ENCODE measurements at regions not wholly inside any gene's neighbourhood (a gene's known extent, or its start where the extent isn't known, plus 50 kb on each side); places are given as distances from the start of the nearest gene placed in this dataset.
"Not testable (repeated sequence)": the region's sequence is repeated elsewhere in the genome, so short reads cannot be mapped to it uniquely, and the experiment has no call there.

DNA sequence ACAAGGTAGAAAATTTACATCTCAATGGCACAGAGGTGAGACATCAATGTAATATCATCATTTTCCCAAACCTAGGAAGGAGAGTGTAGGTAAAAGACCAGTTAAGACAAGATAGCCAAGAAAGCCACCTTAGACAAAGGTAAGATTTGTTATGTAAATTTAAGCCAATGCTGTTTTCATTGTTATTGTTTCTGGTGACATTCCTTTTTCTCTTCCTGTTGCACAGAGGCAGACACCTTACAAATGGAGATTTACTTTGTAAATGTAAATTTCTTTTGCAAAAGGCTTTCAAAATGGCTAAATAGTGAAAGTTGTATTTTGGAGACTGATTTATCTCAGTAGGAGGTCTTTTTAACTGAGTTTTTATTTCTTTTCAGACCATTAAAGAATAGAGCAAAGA, 159.1 kb downstream of the YIPF5 start:
- DNase-seq = no peak

DNA sequence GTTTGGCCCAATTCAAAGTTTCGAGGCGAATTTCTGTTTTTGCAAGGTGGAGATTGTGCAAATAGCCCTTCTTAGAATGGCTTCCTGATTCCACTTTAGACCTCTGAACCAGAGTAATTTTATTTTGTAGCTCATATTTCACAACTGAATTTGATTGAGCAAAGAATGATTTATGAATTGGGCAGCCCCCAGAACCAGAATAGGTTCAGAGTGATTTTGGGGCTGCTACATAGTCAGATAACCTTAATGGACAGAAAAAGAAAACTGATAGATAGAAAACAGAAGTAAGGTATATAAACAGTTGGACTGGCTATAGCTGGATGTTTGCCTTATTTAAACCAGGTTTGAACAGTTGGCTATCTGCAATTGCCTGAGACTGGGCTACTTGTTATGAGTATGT, 156.6 kb downstream of the YIPF5 start:
- no peak for DNase-seq

GRCh38 chr5:144015961-144016360, 154.5 kb downstream of the YIPF5 start:
- DNase-seq = no peak

DNA sequence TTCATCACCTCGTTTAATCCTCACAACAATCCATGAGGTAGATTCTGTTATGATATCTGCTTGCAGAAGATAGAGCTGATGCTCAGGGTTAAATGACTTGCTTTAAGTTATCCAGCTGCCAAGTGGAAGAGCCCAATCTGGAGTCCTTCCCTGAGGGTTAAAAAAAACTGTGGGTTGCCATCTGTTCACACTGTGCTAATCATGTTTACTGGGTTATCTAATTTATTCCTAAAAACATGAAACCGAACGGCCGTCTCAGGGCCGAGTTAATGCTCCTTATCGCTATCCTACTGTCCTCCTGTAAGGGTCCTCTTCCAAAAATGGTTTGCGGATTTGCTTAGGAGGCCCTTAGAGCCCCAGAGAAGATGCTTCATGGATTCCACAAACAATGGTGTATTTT, 153.3 kb downstream of the YIPF5 start:
- no peak for DNase-seq

- peak; percentile 59 for DNase-seq
These were observed 152.8 kb downstream of the YIPF5 start for GRCh38 chr5:144017631-144018030.

DNA sequence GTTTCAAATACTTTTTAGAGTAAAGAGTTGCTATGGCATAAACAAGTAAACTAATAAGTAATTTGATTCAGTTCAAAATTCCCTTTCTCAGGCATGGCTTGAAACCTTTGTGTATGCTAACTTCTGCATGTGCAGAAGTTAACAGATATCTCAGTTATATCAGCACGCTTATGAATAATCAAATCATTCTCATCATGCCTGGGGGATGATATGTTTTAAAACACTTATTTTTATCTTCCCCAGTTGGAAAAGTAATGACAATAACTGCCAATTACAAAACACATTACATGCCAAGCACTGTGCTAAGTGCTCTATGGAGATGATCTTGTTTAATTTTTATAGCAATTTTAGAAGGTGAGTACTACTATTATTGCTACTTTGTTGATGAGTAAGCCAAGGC, 146.4 kb downstream of the YIPF5 start:
- DNase-seq = no peak

GRCh38 chr5:144024545-144024944, 145.9 kb downstream of the YIPF5 start:
- no peak for DNase-seq

DNA sequence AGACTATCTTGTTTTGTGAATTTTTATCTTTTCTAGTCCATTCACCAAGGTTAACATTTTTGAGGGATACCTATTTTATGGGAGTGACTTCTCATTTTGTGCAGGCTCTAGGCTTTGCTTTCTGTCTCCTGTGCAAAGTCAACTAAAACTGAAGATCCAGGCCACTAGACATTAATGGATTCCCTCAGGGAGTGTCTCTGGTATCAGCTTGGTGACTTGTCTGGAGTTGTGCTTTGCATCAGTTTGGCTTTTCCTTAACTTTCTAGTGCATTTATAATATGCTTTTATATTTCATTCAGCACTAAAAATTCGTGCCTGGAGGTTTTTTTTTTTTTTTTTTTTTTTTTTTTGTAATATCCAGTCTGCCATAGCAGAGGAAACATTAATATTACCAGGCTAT, 144.2 kb downstream of the YIPF5 start:
- no peak for DNase-seq

- DNase-seq = peak; percentile 82
These were observed 142.4 kb downstream of the YIPF5 start for GRCh38 chr5:144028058-144028457.

DNA sequence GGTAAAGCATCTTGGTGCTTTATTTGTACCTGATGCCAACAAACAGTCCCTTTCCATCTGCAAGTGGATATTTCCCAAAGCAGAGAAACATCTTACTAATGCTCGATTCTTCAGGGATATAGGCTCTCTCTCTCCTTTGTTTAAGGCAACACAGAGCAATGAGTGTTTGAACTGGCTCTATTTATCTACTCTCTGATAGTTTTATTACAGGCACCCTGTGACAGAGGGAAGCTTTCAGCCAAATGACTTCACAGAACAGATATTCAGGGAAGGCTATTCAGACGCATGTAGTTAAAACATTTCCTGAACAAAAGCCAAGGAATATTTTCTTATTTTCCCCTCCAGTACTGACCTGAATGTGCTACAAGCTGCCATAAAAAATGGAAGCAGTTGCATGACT, 141.8 kb downstream of the YIPF5 start:
- DNase-seq = peak; percentile 88

- no peak for DNase-seq
These were observed 139.6 kb downstream of the YIPF5 start for GRCh38 chr5:144030904-144031303.

DNA sequence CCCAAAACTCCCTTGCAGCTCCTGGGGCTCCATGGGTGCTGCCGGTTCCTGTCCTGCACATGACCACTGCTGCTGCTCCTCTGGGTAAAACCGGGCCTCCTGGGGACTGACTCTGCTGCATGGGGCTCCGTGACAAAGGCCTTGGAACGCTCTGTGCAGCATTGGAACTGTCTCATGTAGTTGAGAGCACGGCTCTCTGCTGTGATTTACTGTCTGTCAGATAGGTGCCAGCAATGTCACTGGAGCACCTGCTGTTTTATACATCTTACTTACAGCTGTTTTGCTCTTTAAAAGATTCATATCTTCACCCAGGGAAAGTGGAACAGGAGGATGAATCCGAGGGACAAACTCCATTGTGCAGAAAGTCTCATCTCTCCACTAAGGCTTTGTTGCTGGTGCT, 138.1 kb downstream of the YIPF5 start:
- DNase-seq = no peak

DNA sequence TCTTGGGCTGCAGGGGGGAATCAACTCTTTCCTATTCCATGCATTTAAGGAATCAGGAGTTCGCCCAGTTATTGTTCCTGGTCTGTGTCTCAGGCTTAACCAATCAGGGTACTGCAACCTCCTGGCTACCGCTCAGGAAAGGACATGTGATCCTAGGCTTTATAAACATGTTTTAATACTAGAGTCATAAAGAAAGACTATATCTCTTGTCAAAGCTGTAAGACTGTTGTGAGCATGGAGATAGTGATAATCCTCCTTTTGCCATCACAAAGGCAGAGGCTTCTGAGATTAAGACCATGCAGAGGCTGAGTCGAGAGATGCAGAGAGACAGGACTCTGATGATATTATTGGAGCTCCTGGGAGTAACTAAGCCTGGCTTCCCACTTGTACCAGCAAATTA, 137.0 kb downstream of the YIPF5 start:
- no peak for DNase-seq

DNA sequence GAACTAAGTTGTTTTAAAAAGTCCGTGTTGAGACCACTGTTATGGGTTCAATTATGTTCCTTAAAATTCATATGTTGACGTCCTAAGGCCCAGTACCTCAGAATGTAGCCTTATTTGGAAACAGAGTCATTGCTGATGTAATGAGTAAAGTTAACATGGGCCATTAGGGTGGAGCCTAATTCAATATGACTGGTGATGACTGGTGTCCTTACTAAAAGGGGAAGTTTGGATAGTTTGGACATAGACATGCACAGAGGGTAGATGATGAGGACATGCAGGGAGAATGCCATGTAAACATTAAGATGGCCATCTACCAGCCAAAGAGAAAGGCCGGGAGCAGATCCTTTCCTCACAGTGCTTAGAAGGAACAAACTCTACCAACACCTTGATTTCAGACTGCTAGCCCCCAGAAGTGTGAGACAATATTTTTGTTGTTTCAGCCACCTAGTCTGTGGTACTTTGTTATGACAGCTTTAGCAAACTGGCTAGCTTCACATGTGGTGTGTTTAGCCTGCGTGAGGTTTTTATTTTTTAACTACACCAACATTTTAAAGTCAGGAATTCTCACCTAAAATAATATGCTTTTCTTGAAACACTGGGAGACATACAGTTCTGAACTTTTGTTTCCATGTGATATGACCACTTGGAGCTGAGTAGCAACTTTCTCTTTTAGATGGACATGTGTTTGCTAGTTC, 135.3 kb downstream of the YIPF5 start:
- peak; percentile 91 for DNase-seq

DNA sequence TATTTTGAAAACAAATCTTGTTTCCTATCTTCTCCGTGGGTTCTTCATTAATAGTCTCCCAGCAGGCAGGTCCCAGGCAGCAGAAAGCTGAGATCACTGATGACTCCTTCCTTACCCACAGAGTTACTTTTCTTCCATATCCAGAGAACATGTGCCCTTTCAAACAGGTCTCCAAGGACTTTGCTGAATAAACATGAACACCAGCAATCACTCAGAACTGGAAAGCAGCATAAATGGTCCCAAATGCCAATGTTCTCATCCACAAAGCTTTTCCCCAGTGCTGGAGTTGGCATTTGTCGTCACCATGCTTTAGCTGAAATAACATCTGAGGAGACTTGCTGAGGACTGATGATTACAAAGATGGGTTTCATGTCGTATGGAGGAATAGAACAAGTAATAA, 134.0 kb downstream of the YIPF5 start:
- DNase-seq = peak; percentile 53

DNA sequence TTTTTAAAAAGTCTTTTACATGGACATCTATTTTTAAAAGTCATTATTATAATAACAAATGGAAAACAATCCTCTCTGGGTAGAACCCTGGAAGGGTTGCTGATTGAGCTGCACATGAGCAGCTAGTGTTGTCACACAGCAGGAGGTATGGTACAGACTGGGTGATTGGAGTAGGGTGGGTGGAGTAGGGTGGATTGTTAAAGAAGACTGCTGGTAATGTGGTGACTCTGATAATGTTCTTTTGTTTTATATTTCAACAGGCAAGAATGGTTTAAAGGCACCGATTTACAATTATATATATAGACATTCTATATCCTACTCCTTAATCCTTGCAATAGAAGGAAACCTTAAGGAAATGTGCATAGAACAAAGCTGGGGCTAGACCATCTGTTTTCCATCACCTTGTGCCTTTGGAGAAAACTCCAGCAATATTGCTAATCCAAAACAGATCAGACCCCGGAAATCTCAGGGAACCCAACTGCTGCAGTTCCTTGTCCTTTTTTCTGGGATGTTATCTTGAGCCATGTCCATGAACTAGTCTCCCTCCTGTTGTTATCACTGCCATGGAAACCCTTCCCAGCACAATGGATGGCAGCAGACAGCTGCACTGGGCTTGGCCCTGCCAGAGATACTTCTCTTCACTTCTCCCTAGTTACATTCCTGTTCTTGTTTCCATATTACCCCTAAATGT, 129.7 kb downstream of the YIPF5 start:
- DNase-seq = no peak

- DNase-seq = no peak
These were observed 128.3 kb downstream of the YIPF5 start for GRCh38 chr5:144042156-144042555.

DNA sequence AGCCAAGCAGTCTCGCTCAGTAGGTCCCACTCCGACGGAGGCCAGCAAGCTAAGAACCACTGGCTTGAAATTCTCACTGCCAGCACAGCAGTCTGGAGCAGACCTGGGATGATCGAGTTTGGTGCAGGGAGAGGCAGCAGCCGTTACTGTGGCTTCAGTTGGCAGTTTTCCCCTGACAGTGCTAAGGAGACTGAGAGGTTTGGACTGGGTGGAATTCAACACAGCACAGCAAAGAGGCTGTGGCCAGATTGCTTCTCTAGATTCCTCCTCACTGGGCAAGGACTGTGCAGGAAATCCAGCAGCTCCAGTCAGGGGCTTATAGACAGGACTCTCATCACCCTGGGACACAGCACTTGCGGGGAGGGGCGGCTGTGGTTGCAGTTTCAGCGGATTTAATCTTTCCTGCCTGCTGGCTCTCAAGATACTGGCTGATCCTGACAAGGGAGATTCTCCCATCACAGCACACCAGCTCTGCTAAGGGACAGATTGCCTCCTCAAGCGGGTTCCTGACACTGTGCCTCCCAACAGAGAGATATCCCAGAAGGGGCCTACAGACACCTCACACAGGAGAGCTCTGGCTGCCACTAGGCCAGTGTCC, 122.1 kb downstream of the YIPF5 start:
- DNase-seq = no peak

DNA sequence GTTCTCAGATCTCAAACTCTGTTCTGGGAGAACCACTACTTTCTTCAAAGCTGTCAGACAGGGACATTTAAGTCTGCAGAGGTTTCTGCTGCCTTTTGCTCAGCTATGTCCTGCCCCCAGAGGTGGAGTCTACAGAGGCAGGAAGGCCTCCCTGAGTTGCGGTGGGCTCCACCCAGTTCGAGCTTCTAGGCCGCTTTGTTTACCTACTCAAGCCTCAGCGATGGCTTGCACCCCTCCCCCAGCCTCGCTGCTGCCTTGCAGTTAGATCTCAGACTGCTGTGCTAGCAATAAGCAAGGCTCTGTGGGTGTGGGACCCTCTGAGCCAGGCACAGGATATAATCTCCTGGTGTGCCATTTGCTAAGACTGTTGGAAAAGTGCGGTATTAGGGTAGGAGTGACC, 115.1 kb downstream of the YIPF5 start:
- DNase-seq = not testable (repeated sequence)

GRCh38 chr5:144060091-144060490, 110.4 kb downstream of the YIPF5 start:
- not testable (repeated sequence) for DNase-seq

DNA sequence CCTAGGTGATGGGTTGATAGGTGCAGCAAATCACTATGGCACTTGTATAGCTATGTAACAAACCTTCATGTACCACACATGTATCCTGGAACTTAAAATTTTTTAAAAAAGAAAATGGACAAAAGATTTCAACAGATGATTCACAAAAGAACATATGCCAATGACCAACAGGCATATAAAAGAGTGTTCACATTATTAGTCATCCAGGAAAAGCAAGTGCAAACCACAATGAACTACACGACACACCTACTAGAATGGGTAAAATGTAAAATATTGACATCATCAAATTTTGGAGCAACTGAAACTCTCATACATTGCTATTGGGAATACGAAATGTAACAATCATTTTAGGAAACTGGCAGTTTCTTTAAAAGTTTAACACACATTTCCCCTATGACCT, 109.9 kb downstream of the YIPF5 start:
- no peak for DNase-seq

GRCh38 chr5:144065786-144066185, 104.7 kb downstream of the YIPF5 start:
- no peak for DNase-seq

- DNase-seq = peak; percentile 96
These were observed 97.9 kb downstream of the YIPF5 start for GRCh38 chr5:144072518-144072927.

DNA sequence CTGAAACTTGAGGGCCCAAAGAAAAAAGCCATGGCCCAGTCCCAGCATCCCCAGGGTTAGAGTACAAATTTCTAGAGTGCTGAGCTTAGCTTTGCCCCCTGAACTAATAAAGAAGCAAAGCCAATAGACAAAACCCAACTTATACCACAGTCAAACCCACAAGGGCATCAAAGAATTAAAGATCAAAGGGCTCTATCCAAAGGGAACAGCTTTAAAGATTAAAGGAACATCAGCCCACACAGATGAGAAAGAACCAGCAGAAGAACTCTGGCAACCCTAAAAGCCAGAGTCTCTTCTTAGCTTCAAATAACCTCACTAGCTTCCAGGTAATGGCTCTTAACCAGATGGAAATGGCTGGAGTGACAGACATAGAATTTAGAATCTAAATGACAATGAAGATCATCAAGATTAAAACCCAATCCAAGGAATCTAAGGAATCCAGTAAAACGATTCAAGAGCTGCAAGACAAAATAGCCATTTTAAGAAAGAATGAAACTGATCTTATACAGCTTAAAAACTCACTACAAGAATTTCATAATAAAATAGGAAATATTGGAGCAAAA, 93.9 kb downstream of the YIPF5 start:
- DNase-seq = no peak
